Body of pancreas (tissue), 4 donors: ENCODE measurements at regions not wholly inside any gene's neighbourhood (a gene's known extent, or its start where the extent isn't known, plus 50 kb on each side); places are given as distances from the start of the nearest gene placed in this dataset.
"Not testable (repeated sequence)": the region's sequence is repeated elsewhere in the genome, so short reads cannot be mapped to it uniquely, and the experiment has no call there.

Experiments
- ATAC-seq: fragments of 150-250 bp; one replicate; pipeline ENCODE4 v1.9.1; 2016
- DNase-seq, 4 donors: peaks; one replicate each; pipeline ENCODE4 v3.0.0-alpha.2; 2019
- H3K27ac ChIP-seq, 4 donors: fragments of 200-600 bp; sonication (generic); 1 replicate in 3 of 4; 2 replicates in 1 of 4; pipeline versions ENCODE4 v1.5.1 to v1.6.1; 2016 to 2019; ENCODE audit warnings: mild to moderate bottlenecking in 1 of 4, mixed read lengths in 1 of 4, moderate library complexity in 1 of 4
- H3K27me3 ChIP-seq, 2 donors: fragments of 200-600 bp; sonication (generic); one replicate each; pipeline ENCODE4 v1.6.0; 2016; ENCODE audit warnings: mild to moderate bottlenecking in 1 of 2
- H3K36me3 ChIP-seq, 2 donors: fragments of 200-600 bp; sonication (generic); replicated peaks in 1 of 2; 2 replicates each; pipeline ENCODE4 v1.5.1; 2016; ENCODE audit warnings: low read depth in 2 of 2; ENCODE audit not compliant: insufficient read depth in 1 of 2
- H3K4me1 ChIP-seq: fragments of 200-600 bp; sonication (generic); one replicate; pipeline ENCODE4 v1.6.0; 2016
- H3K4me3 ChIP-seq, 2 donors: fragments of 200-600 bp; sonication (generic); 1 replicate in 1 of 2; 2 replicates in 1 of 2; pipeline ENCODE4 v1.5.1; 2016 to 2019
- H3K9me3 ChIP-seq, 3 donors: fragments of 200-600 bp; sonication (generic); 1 replicate in 2 of 3; 2 replicates in 1 of 3; pipeline ENCODE4 v1.5.1; 2016
- CTCF ChIP-seq, 7 experiments: fragments of 450-650 bp in 4 of 7; fragments of 200-600 bp in 3 of 7; sonication (generic) in 3 of 7; IDR thresholded peaks; one replicate each; pipeline ENCODE4 v1.5.1; 2016 to 2019; ENCODE audit warnings: antibody characterized with exemption in 7 of 7
- POLR2A ChIP-seq, 3 donors: fragments of 450-650 bp; IDR thresholded peaks; one replicate each; pipeline ENCODE4 v1.6.1; 2016; ENCODE audit warnings: antibody characterized with exemption in 3 of 3, mild to moderate bottlenecking in 2 of 3
- WGBS, 2 donors: methylation state at CpG; one replicate each; pipeline ENCODE4 v1.1.5; 2017; 5-methylcytosine and 5-hydroxymethylcytosine counted together
- intact Hi-C: fragments of 100-400 bp; cut with DNase I; formaldehyde crosslinking; loops from one replicate; pipeline ENCODE4 v1.15.1; 2023

- no peaks in the 10 kb centered on the region for H3K36me3 ChIP-seq
- DNase-seq: no peak
- intact Hi-C loops: no loop called here
- no peak for ATAC-seq
- WGBS, 2 donors: 41 to 44% methylated on average over 3 of the region's 3 CpGs
- H3K9me3 ChIP-seq: no peaks in the 10 kb centered on the region
- no peaks in the 10 kb centered on the region for H3K27me3 ChIP-seq
- no peak for TF ChIP-seq POLR2A (IDR thresholded peaks at IDR 0.05)
- no peak for TF ChIP-seq CTCF (IDR thresholded peaks at IDR 0.05)
- H3K4me3 ChIP-seq: no peak overlapping the region
- H3K27ac ChIP-seq: no peak overlapping the region
- H3K4me1 ChIP-seq: no peaks in the 10 kb centered on the region
These were observed 76.3 kb upstream of the LMNTD1 start for GRCh38 chr12:25629341-25629740.

- DNase-seq, H3K27ac ChIP-seq, H3K4me1 ChIP-seq, H3K9me3 ChIP-seq, H3K36me3 ChIP-seq, H3K4me3 ChIP-seq, intact Hi-C loops, H3K27me3 ChIP-seq, ATAC-seq: not testable (repeated sequence)
- 68 to 83% methylated on average over 9 to 11 of the region's 11 CpGs for WGBS, 2 donors
These were observed 77.8 kb upstream of the LMNTD1 start for GRCh38 chr12:25630735-25631515.

GRCh38 chr12:25633149-25633548 lies 80.1 kb upstream of the LMNTD1 start:
- intact Hi-C loops, H3K9me3 ChIP-seq, ATAC-seq, H3K36me3 ChIP-seq, H3K27ac ChIP-seq, H3K4me1 ChIP-seq, DNase-seq, H3K4me3 ChIP-seq, H3K27me3 ChIP-seq: not testable (repeated sequence)
- 65 to 94% methylated on average over 1 of the region's 1 CpG for WGBS, 2 donors

- no peak overlapping the region for H3K27ac ChIP-seq
- no peak overlapping the region for H3K4me3 ChIP-seq
- no peaks in the 10 kb centered on the region for H3K9me3 ChIP-seq
- no peaks in the 10 kb centered on the region for H3K4me1 ChIP-seq
- H3K36me3 ChIP-seq: no peaks in the 10 kb centered on the region
- H3K27me3 ChIP-seq: no peaks in the 10 kb centered on the region
- no peak for TF ChIP-seq CTCF (IDR thresholded peaks at IDR 0.05)
- TF ChIP-seq POLR2A (IDR thresholded peaks at IDR 0.05): no peak
- intact Hi-C loops: no loop called here
- ATAC-seq (no peak), DNase-seq (no peak)
These were observed 84.7 kb upstream of the LMNTD1 start for GRCh38 chr12:25637752-25638151.

- H3K4me3 ChIP-seq: no peak overlapping the region
- no peak for ATAC-seq
- no peak overlapping the region for H3K27ac ChIP-seq
- H3K27me3 ChIP-seq: no peaks in the 10 kb centered on the region
- intact Hi-C loops: no loop called here
- H3K9me3 ChIP-seq: no peaks in the 10 kb centered on the region
- no peak for TF ChIP-seq CTCF (IDR thresholded peaks at IDR 0.05)
- no peak for TF ChIP-seq POLR2A (IDR thresholded peaks at IDR 0.05)
- DNase-seq: no peak
- 55 to 67% methylated on average over 5 of the region's 5 CpGs for WGBS, 2 donors
- H3K36me3 ChIP-seq: no peaks in the 10 kb centered on the region
- H3K4me1 ChIP-seq: no peaks in the 10 kb centered on the region
These were observed 86.3 kb upstream of the LMNTD1 start for GRCh38 chr12:25639406-25639805.

GRCh38 chr12:25644979-25645378 lies 91.9 kb upstream of the LMNTD1 start:
- H3K36me3 ChIP-seq: no peaks in the 10 kb centered on the region
- intact Hi-C loops: no loop called here
- no peaks in the 10 kb centered on the region for H3K27me3 ChIP-seq
- WGBS, 2 donors: 68 to 71% methylated on average over 3 of the region's 3 CpGs
- no peak overlapping the region for H3K4me3 ChIP-seq
- DNase-seq: no peak
- peaks cover 6% of the 10 kb centered on the region for H3K4me1 ChIP-seq
- TF ChIP-seq POLR2A (IDR thresholded peaks at IDR 0.05): no peak
- no peak for TF ChIP-seq CTCF (IDR thresholded peaks at IDR 0.05)
- no peak for ATAC-seq
- H3K9me3 ChIP-seq: no peaks in the 10 kb centered on the region
- H3K27ac ChIP-seq: no peak overlapping the region
